CD1c-positive myeloid dendritic cell (primary cell): ENCODE measurements at regions not wholly inside any gene's neighbourhood (a gene's known extent, or its start where the extent isn't known, plus 50 kb on each side); places are given as distances from the start of the nearest gene placed in this dataset.

Experiments
- DNase-seq: peaks from one replicate; pipeline ENCODE4 v3.0.0-alpha.2; 2016; ENCODE audit errors: extremely low spot score

DNA sequence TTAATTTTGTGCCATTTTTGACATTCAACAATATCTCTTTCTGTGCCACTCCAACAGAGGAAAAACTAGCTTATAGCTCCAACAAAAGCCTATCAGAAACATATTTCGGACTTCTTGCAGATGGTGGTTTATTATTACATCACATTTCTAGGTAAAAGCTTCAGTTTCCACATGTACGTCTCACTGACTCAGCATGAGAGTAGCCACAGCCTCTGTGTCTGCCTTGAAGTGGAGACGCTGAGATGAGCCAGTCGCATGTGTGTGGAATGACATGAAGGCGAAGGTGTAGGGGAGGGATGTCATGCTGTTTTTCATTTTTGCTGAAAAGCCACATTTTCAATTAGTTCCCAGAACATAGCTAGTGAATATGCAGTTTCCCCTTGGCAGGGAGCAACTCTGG, 598.6 kb downstream of the EFNB2 start:
- DNase-seq, result no peak

DNA sequence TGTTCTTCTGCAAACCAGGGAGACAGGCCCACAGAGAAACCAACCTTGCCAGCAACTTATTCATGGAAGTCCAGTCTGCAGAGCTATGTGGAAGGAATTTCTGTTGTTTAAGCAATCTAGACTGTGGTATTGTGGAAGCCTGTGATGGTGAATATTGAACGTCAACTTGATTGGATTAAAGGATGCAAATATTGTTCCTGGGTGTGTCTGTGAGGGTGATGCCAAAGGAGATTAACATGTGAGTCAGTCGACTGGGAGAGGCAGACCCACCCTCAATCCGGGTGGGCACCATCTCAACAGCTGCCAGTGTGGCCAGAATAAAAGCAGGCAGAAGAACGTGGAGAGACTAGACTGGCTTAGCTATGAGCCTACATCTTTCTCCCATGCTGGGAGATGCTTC, 606.0 kb downstream of the EFNB2 start:
- no peak for DNase-seq

DNA sequence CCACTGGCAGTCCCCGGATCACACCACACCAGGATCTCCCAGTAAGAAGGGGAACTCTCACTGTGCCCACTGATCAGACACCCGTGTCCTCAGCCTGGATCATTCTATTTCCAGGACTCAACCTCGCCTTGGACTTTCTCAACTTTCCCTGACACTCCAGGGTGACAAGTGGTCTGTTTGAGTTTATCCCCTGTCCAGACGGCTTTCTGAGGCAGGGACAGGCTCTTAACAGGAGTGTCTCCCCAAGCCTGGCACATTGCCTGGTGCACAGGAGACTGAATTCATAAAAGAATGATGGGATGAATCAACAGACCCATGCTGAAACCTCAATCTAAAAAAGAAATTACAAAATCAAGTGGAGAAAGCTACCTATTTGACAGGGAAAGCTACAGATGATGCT, 606.6 kb downstream of the EFNB2 start:
- no peak for DNase-seq

DNA sequence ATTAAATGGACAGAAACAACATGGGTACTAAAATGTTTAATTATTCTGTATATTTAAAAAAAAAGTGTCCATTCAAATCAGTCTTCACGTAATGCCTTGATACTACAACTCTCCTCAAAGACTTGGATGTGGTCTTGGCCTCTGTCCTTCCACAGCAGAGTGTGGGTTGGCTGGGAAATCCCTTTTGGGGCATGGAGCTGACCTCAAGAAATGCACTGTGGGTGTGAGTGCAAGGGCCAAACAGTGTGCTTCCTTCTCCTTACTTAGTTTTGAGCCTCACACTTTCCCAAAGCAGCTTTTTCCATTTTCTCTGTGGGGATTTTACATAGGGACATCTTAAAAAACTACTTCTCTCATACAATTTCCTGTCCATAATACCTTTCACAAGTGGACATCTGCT, 607.4 kb downstream of the EFNB2 start:
- DNase-seq, result no peak

DNA sequence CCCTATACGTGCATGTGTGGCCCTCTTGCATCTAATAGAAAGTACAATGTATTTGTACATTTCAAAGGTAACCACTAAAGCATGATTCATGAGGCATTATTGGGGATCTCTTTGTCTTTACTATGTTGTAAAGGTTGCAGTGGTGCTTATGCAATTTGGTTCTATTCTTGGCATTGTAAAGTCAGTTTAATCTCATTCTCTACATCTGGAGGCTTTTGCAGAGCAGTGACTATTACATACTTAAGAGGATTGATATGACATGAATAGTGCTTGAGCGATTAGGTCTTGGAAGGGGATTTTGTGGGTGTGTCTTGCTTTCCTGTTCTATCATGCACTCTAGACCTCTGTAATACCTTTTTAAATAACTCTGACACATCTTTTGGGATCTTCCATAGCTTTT, 610.0 kb downstream of the EFNB2 start:
- no peak for DNase-seq

DNA sequence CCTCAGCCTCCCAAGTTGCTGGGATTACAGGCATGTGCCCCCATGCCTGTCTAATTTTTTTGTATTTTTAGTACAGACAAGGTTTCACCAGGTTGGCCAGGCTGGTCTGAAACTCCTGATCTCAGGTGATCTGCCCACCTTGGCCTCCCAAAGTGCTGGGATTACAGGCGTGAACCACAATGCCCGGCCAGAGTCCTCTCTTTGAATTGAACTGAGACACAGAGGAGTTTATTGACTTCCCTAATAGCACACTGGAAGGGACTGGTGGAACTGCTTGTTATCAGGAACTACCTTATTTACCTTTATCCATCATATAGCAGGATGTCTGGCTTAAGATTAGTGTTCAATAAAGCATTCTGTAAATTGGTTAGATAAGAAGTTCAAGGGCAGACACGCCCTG, 613.8 kb downstream of the EFNB2 start:
- no peak for DNase-seq

DNA sequence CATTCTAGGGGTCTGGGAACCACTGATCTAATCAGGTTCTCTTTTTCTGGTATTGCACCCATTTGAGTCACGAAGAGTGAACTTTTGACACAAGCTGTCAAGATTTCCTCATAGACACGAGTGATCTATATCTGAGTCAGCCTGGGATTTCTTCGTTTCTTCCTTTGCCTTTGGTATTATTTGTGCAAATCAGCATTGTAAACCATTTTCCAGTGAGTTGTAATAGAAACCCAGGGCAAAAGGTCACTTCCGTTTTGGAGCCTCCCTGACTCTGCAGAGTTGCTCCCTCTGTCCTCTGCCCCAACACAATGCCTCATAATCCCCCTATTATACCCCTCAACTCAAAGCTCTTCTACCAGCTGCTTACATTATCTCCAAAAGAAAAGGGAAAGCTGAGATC, 615.1 kb downstream of the EFNB2 start:
- DNase-seq, result no peak

DNA sequence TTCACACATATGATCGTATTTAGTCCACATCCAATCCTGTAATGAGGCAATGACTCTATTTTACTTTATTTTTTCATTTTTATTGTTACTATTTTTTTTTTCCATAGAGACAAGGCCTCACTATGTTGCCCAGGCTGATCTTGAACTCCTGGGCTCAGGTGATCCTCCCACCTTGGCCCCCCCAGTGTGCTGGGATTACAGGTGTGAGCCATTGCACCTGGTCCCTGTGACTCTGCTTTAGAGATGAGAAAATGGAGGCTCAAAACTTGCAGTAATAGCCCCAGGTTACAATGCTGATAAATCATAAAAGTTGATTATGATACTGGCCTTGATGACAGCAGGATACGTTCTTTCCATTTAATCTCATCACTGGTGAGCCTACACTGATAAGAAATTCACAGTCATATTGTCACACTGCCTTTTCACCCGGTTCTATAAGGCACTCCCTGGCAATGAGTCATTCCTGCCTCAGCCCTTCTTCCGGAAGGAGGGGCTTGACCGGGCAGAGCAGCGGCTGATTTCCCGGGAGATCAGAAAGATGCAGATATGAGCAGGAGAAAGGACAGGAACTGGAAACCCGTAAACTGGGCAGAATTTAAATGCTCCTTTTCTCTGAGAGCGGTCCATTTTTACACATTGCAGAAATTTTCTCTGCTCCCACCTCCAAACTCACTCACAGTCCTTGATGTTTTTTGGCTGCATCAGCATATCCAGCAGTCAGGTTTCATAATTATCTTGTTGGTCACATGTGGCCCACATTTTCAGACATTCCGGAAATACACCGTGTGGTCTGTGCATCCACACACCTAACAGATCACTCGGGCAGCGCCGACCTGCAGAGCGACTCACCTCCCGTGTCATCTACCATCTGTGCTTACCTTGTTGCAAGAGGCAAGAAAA, 616.4 kb downstream of the EFNB2 start:
- DNase-seq, result no peak

DNA sequence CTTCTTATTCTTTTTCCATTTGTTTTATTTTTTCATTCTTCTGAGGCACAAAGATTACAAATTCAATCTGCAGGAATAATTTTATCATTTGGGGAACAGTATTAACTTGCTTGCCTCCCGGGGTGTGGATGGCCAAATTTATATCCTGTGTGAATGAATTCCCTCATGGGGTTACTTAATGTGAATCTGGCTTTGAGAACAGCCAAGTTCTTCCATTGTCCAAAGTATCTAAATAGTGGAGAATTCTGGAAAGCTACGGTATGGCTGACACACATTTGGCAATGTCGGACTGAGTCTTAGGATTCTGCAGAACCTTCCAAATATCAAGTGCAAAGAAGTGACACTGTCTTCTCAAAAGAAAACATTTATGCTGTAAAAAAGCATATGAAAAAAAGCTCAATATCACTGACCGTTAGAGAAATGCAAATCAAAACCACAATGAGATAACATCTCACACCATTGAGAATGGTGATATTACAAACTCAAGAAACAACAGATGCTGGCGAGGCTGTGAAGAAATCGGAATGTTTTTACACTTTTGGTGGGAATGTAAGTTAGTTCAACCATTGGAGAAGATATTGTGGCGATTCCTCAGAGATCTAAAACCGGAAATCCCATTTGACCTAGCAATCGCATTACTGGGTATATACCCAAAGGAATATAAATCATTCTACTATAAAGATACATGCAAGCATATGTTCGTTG, 620.2 kb downstream of the EFNB2 start:
- no peak for DNase-seq

DNA sequence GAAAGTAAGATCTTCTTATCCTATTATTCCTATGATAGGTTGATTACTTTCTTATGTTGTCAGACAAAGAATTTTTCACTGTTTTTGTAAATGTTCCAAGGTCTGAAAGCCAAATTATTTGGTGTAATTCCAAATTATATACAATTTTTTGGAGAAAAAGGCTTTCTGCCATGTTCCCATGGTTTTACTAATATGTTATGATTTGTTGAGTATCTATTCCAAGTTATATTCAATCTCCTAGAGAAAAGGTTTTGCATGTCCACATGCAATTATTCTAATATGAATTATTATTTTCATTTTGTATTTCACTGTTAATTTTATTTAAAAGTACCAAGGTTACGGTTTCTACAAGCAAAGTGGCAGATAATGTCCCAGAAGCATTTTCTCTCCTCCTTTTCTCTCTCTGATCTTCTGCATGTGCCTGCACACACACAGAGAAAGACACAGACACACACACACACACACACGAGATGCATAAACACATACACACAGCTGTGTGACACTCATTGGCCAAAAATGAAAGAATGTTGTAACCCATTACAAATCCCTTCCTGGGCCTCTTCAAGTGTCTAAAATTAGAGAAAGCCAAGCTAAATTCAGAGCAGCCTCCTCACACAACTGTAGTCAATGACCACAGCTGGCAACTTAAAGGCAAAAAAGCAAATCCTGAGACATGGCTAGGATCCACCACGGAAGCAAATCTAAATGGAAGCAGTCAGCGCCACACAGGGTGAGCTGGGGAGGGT, 621.0 kb downstream of the EFNB2 start:
- DNase-seq, result no peak

DNA sequence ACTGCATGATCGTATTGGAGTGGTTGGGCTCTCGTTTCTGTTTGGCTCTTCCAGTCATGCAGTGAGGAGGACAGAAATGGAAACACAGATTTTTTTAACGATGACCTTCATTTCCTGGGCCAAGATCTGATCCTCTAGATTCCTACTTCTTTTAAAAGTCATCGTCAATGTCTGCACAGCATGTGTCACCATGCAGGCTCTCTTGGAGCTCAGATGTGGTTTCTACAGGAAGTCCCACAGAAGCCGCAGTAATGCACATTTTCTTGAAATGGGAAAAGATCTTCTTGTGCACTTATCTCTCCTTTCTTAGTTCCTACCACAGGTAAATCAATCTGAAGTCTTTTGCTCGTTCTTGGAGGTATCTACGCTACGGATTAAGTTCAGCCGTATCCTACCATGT, 626.9 kb downstream of the EFNB2 start:
- no peak for DNase-seq

DNA sequence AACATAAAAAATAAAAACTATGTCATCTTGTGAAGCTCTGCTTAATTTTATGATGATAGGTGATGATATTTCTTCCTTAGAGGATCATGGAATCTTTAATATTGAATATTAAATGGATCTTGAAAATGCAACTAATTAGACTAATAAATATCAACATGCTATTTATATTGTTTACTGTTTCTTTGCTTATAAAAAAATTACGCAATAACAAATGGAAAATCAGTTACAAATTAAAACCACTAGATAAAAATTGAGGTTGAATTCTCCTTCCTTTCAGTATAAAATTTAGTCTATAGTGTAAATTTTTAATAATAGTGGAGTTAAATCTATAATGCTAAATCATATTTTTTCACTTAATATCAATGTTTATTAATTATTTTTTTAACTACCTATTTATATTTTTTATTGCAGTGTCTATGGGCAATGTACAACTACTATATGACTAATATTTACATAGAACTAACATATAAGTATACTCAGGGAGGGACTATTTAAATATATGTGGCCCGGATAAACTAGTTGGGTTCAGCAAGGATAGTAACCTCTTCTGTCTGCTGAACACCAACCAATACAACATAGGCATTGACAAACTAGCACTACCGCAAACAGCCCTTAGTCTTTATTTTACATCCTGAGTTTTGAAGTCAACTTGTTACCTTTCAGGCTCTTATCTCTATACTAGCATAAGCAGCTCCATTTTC, 628.0 kb downstream of the EFNB2 start:
- no peak for DNase-seq

DNA sequence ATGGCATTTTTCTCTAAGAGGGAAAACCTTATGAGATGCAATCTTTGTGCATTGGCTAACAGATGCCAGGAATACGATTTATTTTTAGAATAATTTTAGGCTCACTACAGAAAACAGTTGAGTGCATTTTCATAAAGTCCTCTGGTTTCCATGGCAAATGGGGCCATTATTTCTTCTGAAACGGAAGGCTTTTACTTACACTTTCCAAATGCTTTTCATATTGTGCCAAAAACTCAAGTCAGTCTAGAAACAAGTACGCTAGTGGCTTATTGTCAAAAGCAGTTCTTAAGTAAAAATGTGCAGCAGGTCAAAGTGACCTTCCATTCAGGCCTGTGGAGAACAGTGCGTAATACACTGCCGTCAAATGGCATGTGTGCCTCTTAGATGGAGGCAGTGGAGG, 628.7 kb downstream of the EFNB2 start:
- DNase-seq, result no peak

DNA sequence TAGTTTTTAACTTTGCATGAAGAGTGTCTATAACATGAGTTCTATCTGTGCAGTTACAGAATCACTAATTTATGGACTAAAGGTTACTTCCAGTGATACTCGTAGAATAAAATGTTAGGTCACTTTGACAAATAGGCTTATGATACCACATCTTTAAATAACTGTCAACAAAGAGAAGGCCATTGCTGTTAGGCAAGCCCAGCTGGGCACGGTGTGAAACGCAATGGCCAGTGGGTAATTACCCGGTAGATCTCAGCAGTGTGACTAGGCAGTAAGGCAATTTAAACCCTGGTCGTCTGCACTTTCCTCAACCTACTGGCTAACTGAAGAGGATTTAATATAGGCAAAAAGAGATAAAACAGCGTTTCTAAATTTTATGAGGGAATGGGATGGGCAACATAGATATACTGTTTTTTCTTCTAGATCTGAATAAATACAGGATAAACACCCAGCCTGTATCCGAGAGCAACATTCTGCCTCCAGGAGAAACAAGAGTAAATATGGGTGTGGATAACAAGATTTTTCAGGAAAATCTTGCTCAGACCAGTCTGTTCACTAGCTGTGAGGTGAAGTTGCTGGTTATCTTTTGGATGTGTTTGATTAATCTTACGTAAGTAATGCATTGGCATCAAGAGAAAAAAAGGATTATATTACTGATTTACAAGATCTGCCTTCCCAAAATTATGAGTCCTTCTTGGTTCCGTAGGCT, 631.3 kb downstream of the EFNB2 start:
- no peak for DNase-seq

DNA sequence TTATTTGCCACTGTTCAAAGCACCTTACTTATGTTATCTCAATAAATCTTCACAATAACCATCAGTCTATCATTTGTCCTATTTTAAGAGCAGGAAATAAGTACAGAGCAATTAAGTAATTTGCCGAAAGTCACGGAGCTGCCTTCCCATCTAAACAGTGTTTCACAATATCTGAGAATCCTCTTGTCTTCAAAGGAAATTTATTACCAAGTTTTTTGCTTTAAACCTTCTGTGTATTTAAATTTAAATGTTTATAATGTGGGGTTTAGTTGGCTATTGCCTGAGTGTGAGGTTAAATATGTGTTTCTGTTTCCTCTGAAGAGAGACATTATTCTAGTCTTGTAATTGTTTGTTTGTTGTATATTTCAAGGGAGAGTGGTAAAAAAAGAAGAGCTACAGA, 633.1 kb downstream of the EFNB2 start:
- DNase-seq, result no peak

DNA sequence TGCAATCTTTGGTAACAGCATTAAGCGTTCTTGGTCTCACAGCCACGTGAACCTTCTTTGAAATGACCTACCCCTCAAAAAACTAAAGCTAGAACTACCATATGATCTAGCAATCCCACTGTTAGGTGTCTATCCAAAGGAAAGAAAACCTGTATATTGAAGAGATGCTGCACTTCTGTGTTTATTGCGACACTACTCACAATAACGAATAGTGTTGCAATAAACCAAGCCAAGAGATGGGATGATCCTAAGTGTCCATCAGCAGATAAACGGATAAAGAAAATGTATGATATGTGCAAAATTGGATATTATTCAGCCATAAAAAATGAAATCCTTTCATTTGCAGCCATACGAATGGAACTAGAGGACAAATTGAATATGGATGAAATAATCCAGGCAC, 637.9 kb downstream of the EFNB2 start:
- DNase-seq, result no peak

DNA sequence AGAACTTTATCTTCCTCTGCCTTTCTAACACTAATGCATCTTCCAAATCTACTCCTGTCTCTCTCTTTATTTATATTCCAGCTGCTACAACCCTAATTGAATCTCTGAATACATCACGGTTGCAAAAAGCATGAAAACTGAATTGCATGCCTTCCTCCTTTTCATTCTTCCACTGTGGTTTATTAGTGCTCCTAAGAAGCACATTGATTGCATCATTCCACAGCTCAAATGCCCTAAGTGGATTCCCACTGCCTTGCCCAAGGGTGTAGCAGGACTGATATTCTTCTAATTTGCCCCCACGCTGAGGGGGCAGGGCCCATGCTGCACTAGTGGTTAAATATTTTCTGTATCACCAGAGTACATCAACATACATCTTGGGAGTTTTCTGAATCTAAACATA, 640.8 kb downstream of the EFNB2 start:
- no peak for DNase-seq

DNA sequence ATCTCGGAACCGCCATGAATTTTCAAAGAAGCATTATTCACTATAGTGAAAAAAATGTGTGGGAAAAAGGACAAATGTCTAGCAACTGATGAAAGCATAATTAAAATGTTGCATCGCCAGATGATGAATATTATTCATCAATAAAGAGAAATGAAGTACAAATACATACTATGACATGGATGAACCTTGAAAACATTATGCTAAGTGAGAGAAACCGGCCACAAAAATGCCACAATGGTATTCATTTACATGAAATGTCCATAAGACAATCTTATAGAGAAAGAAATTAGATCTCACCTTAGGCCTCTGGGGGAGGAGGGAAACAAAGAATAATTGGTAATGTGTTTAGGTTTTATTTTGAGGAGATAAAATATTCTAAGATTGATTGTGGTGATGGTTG, 645.0 kb downstream of the EFNB2 start:
- no peak for DNase-seq

DNA sequence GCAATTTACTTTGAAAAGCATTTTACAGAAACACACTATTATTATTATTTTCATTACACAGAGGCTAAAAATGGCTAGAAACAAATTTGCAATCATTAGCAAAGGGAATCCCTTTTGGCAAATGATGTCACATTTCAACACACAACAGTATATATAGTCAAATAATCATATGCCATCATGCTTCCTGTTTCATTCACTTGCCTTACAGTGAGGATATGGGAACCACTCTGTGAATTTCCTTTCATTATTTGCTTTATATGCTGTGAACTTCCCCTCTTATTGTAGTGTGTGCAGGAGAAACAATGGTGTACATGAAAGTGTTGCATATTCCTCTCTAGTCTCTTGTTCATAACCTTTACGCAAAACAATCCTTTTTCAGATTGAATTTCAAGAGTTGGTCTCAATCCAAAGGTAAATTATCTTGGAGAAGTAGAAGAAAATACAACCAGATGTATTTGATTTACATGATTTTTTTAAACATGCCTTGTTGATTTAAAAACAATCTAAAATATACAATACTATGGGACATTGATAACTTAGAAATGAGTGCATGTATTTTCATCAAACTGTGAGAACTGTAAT, 657.3 kb downstream of the EFNB2 start:
- DNase-seq, result no peak

DNA sequence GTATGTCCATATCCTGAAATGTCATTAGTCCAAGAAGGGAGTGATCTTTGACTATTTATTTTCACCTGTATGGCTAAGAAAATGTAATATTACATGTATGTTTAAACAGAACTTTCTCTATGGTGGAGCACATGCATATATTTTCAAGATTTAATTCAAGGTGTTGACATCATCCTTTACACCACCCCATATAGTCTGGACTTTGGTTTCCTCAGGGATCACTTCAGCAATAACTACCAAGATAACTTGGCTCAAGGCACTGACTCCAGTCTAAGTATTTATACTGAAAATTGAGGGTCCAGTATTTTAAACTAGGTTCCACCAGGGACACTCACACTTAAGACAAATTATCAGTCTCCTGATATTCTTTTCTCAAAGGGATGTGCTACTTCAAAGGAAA, 660.6 kb downstream of the EFNB2 start:
- DNase-seq, result no peak

DNA sequence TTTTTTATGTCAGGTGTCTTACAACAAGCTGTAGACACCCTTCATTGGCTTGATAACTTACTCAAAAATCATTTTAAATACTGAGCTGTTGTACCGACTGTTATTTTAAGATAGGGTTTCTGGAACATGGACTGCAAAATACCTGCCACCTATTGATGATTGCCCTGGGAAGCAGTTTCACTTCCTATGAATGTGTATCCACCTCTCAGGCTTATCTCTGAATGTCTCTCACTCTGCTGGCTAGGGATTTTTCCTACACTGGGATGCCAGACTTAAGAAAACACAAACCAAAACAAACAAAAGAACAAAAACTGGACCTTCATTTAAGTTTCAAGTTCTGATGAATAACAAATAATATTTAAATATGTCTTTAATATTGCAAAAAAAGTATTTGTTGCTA, 663.7 kb downstream of the EFNB2 start:
- DNase-seq, result no peak
